IPS-20b (cell line): ENCODE measurements at regions not wholly inside any gene's neighbourhood (a gene's known extent, or its start where the extent isn't known, plus 50 kb on each side); places are given as distances from the start of the nearest gene placed in this dataset.

ENCODE experiments used
- H3K27ac ChIP-seq: one replicate; pipeline ENCODE4 v1.5.1; 2013; ENCODE audit warnings: low read length
- H3K27me3 ChIP-seq: 2 replicates; pipeline ENCODE4 v1.6.1; 2013; ENCODE audit warnings: mild to moderate bottlenecking, low read length, inconsistent platforms; ENCODE audit not compliant: insufficient read depth
- H3K36me3 ChIP-seq: 2 replicates; pipeline ENCODE4 v1.6.1; 2013; ENCODE audit warnings: low read depth, mild to moderate bottlenecking, inconsistent platforms, low read length, moderate library complexity; ENCODE audit not compliant: insufficient read depth
- H3K4me1 ChIP-seq: 2 replicates; pipeline ENCODE4 v1.6.1; 2013; ENCODE audit warnings: mild to moderate bottlenecking, control low read depth, inconsistent platforms, low read length, moderate library complexity; ENCODE audit not compliant: insufficient read depth
- H3K4me3 ChIP-seq: 2 replicates; pipeline ENCODE4 v1.5.1; 2013; ENCODE audit warnings: mild to moderate bottlenecking, low read length, inconsistent platforms
- H3K9ac ChIP-seq: 2 replicates; pipeline ENCODE4 v1.6.1; 2013; ENCODE audit warnings: low read depth, mild to moderate bottlenecking, inconsistent platforms, low read length, moderate library complexity
- H3K9me3 ChIP-seq: 2 replicates; pipeline ENCODE4 v1.6.1; 2013; ENCODE audit warnings: mild to moderate bottlenecking, low read depth, low read length, inconsistent platforms; ENCODE audit not compliant: insufficient read depth

DNA sequence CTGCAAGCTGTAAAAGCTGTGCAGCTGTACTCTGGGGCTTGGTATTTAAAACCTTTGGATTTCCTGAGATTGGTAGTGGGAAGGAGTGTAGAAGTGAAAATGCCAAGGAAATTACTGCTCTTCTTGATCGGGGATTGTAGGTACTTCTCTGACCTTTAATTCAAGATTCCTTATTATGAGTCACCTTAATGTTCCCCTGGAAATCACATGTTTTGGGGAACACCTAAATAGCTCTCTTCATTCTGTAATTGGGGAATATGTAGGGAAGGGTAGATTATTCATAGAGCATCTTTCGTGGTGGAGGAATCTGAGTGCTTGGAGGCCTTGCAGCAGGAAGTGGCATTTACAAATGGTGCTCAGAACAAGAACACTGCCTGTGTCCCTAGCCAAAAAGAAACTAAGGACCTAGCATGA, 137.8 kb downstream of the UCHL1 start:
- peaks cover 18% of the 10 kb centered on the region; the same call in 1 of the 2 replicates for H3K4me1 ChIP-seq
- H3K27ac ChIP-seq: no peak overlapping the region
- no peaks in the 10 kb centered on the region for H3K9me3 ChIP-seq
- no peaks in the 10 kb centered on the region for H3K36me3 ChIP-seq
- H3K4me3 ChIP-seq: no peak overlapping the region
- H3K27me3 ChIP-seq: no peaks in the 10 kb centered on the region
- H3K9ac ChIP-seq: no peak overlapping the region

DNA sequence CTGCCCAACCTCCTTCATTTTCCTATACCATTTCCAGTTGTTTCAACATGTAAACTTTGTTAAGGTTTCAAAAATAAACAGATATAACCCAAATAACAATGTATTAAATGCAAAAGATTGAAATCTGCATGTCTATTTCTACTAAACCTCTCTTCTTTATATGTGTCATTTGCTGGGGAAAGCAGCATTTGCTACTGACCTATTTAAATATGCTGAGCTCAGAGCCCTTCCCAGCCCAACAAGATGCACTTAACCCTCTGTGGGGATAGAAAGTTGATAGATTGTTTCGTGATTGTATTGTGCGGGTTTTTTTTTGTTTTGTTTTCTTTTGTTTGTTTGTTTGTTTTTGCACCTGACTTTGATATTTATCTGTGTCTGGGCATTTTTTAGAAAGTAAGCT, 139.5 kb downstream of the UCHL1 start:
- Histone ChIP-seq H3K9ac (no peak overlapping the region), H3K4me1 (peaks cover 18% of the 10 kb centered on the region; the same call in 1 of the 2 replicates), H3K9me3 (no peaks in the 10 kb centered on the region), H3K27me3 (no peaks in the 10 kb centered on the region), H3K36me3 (no peaks in the 10 kb centered on the region), H3K4me3 (no peak overlapping the region), H3K27ac (no peak overlapping the region)

DNA sequence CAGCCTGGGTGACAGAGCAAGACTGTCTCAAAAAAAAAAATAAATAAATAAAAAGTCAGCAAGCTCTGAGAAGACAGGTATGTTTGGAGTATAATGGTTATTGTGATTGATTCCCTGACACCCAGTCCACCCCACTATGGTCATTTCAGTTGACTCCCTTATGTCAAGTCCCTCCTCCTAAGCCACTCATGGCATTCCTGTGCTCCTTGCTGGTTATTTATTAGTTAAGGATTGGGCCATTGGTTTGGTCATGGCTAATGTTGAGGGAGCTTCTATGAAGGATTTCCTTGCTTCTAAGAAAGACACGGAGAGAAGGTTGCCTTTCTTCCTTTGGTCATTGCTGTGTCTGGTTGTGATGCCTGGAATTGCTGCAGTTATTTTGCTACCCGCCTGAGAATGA, 140.1 kb downstream of the UCHL1 start:
- no peaks in the 10 kb centered on the region for H3K9me3 ChIP-seq
- peaks cover 18% of the 10 kb centered on the region; the same call in 1 of the 2 replicates for H3K4me1 ChIP-seq
- H3K4me3 ChIP-seq: no peak overlapping the region
- no peak overlapping the region for H3K27ac ChIP-seq
- H3K36me3 ChIP-seq: no peaks in the 10 kb centered on the region
- H3K27me3 ChIP-seq: no peaks in the 10 kb centered on the region
- no peak overlapping the region for H3K9ac ChIP-seq

DNA sequence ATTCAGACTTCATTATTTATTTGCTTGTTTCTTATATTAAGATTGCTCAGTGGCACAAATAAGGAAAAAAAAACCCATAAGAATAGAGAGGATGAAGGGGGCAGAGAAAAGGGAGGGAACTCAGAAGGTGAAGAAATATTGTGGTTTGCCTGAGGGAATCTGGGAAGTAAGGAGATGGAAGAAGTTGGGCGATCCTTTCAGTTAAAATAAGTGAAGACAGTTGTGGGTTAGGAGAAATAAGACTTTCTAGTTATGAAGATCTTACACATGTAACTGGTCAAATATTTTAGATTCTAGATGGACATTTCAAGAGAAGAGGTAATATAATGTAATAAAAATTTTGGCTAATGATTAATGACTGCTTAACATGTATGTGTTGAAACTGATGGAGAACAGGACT, 138.7 kb upstream of the LIMCH1 start:
- Histone ChIP-seq H3K9ac (no peak overlapping the region; the same call in 1 of the 2 replicates), H3K36me3 (no peaks in the 10 kb centered on the region), H3K27me3 (no peaks in the 10 kb centered on the region), H3K4me3 (no peak overlapping the region), H3K27ac (no peak overlapping the region), H3K4me1 (peaks cover 18% of the 10 kb centered on the region; the same call in 1 of the 2 replicates), H3K9me3 (no peaks in the 10 kb centered on the region)

DNA sequence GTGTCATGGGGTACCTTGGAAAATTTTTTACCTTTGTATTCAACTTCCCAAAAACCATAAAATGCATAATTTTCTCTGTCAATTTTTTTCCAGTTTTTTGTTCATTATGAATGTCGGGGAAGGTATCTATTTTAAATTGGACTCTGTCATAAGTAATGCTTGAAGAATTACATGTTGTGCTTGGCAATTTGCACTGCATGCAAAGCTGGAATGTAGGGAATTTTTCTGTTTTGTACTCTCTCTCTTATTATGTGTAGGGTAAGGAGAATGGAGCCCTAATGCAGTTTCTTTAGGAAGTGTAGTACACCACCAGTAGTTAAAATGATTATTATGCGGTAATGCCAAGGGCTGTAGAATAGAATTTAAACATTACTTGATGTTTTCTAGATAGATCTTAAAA, 137.7 kb upstream of the LIMCH1 start:
- no peak overlapping the region for H3K27ac ChIP-seq

DNA sequence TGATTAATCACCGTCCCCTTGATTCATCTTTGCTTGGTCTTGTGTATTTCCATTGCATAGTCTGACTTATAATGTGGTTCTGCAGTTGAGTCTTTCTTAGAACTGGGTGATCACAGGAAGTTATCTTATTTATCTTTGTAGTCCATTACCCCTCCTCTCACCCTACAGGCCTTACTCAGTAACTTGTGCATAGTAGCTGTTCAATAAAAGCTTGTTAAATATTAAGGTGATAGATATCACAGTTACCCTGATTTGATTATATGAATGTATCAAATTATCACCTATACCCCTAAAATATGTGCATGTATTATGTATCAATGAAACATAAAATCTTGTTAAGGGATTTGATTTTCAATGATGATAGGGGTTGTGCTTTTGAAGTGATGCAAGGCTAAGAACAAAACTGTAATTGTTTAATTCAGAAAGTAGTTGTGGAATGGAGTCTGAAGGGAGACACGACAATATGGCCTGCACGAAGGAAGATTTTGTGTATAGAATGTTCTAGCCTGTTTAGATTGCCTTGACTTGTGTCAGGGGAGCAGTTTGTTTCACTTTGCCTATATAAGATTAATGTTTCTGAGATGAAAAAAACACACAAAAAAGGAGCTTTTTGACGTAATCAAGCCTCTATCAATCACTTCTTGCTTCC, 132.4 kb upstream of the LIMCH1 start:
- H3K27ac ChIP-seq: no peak overlapping the region

More for the DNA sequence above, 137.7 kb upstream of the LIMCH1 start:
- H3K4me3 ChIP-seq: no peak overlapping the region
- no peaks in the 10 kb centered on the region for H3K9me3 ChIP-seq
- peaks cover 13% of the 10 kb centered on the region; the same call in 1 of the 2 replicates for H3K4me1 ChIP-seq
- no peaks in the 10 kb centered on the region for H3K36me3 ChIP-seq
- H3K27me3 ChIP-seq: no peaks in the 10 kb centered on the region
- no peak overlapping the region for H3K9ac ChIP-seq

DNA sequence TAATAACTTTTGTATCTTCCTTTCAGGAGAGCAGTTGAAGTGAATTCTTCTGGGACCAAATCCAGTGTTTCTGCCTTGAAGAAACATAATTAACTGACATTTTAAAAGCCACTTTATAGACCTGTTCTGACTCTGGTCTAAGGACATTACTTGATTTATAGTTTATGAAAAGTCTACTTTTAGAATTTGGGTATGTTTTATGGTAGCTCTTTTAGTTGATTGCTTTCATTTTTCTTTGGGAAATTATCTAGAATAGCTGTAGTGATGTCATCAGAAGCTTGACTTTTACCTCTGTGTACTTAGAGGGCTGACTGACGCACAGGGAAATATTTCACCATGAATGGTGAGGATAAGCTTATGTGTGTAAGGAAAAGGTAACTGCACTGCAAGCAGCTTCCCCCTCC, 131.8 kb upstream of the LIMCH1 start:
- no peaks in the 10 kb centered on the region for H3K27me3 ChIP-seq
- no peak overlapping the region for H3K9ac ChIP-seq
- H3K27ac ChIP-seq: no peak overlapping the region
- no peaks in the 10 kb centered on the region for H3K9me3 ChIP-seq
- no peak overlapping the region for H3K4me3 ChIP-seq
- peaks cover 3% of the 10 kb centered on the region; the same call in 1 of the 2 replicates for H3K4me1 ChIP-seq
- H3K36me3 ChIP-seq: no peaks in the 10 kb centered on the region

More for the DNA sequence above, 132.4 kb upstream of the LIMCH1 start:
- Histone ChIP-seq H3K9ac (no peak overlapping the region), H3K36me3 (no peaks in the 10 kb centered on the region), H3K4me1 (no peaks in the 10 kb centered on the region; the same call in 1 of the 2 replicates), H3K27me3 (no peaks in the 10 kb centered on the region), H3K4me3 (no peak overlapping the region), H3K9me3 (no peaks in the 10 kb centered on the region)

DNA sequence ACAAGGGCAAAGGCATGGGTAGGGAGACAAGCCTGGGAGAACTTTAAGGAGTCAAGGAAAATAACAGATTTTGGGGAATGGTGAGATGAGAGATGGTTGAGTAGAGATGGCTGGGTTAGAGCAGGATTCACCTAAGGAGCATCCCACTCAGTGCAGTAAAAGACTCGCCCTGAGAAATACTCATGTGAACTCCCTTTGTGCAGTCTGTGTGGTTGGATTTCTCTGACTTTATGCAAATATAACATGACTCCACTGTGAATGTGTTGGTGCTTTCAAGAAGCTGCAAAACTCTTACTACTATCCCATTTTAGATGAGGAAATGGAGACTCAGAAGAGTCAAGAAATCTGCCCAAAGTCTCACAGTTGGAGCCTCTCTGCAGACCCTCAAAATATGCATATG, 129.8 kb upstream of the LIMCH1 start:
- Histone ChIP-seq H3K27me3 (no peaks in the 10 kb centered on the region), H3K4me3 (no peak overlapping the region), H3K9me3 (no peaks in the 10 kb centered on the region), H3K27ac (no peak overlapping the region), H3K9ac (no peak overlapping the region), H3K4me1 (peaks cover 7% of the 10 kb centered on the region; the same call in 1 of the 2 replicates), H3K36me3 (no peaks in the 10 kb centered on the region)

DNA sequence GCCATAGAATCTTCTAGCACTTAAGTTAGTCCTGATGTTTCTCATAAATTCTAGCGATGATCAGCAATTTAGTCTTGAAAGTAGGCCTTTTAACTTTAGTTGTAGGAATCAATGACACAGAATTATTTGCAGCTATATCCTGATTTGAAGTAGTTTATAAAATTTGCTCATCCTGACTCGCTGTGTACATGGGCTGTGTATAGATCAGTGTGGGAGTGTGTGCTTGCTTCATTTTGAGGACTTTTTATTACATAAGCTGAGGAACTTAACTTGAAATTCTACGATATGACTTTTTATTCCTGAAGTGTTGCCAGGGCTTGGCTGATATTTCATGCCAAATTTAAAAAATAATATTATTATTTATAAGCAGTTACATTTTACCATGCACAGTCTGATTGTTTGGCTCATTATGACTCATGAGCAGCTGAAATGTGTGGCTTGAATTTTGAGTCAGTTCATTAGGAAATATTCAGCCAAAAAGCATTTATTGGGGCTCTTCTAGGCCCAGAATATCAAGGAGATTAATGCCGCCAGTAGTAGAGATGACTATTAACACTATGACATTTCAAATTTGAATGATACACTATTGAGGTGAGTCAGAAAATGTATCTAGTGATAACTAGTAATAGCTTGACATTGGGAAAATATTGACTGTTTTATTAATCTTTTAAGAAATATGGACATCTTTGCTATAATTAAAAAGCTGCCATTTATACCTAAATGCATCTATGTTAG, 128.9 kb upstream of the LIMCH1 start:
- Histone ChIP-seq H3K9ac (no peak overlapping the region), H3K9me3 (no peaks in the 10 kb centered on the region), H3K36me3 (no peaks in the 10 kb centered on the region), H3K27me3 (no peaks in the 10 kb centered on the region), H3K4me1 (peaks cover 7% of the 10 kb centered on the region; the same call in 1 of the 2 replicates), H3K4me3 (no peak overlapping the region), H3K27ac (no peak overlapping the region)

DNA sequence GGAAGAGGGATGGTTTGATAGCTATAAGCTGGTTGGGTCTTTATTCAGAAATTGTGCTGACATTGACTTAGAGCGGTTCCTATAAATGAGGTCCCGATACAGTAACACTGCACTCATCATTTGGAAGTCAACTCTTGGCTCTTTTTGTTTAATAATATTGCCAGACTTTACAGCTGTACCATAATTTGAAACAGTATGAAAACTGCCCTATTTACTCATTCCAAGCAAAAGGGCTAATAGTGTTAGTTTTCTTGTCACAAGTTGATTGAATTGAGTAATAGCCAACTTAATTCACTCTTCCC, 128.4 kb upstream of the LIMCH1 start:
- H3K27ac ChIP-seq: no peak overlapping the region
- H3K9me3 ChIP-seq: no peaks in the 10 kb centered on the region
- H3K27me3 ChIP-seq: no peaks in the 10 kb centered on the region
- no peak overlapping the region for H3K9ac ChIP-seq
- H3K4me1 ChIP-seq: peaks cover 7% of the 10 kb centered on the region; the same call in 1 of the 2 replicates
- H3K4me3 ChIP-seq: no peak overlapping the region
- H3K36me3 ChIP-seq: no peaks in the 10 kb centered on the region

DNA sequence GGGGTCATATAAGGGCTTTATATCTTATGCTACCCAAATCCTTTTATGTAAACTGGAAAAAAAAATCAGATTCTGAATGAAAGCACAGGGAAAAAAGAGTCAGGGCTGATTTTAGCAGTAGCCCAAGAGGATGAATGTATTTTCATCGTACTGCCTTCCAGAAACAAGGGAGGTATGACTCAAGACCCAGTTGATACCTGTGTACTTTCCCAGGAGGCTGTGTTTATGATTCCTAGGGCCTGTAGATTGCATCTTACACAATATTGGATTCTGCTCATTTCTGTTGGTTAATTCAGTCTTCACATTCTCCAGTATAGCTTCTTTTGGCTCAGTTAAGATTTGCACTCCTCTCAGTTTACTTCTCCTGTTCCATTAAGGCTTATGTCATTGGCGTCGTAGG, 127.9 kb upstream of the LIMCH1 start:
- H3K9me3 ChIP-seq: no peaks in the 10 kb centered on the region
- H3K36me3 ChIP-seq: no peaks in the 10 kb centered on the region
- no peak overlapping the region for H3K9ac ChIP-seq
- peaks cover 7% of the 10 kb centered on the region; the same call in 1 of the 2 replicates for H3K4me1 ChIP-seq
- no peaks in the 10 kb centered on the region for H3K27me3 ChIP-seq
- H3K4me3 ChIP-seq: no peak overlapping the region
- H3K27ac ChIP-seq: no peak overlapping the region
